Trophoblast cell (in vitro differentiated cells and primary cell): ENCODE measurements at regions not wholly inside any gene's neighbourhood (a gene's known extent, or its start where the extent isn't known, plus 50 kb on each side); places are given as distances from the start of the nearest gene placed in this dataset.

Source experiments
- DNase-seq, 2 donors: peaks; one replicate each; pipeline ENCODE4 v3.0.0-alpha.2; 2016
- H2AFZ ChIP-seq: 2 replicates; pipeline ENCODE4 v1.6.1; 2013; ENCODE audit warnings: low read length, moderate library complexity, mild to moderate bottlenecking; ENCODE audit not compliant: insufficient read depth, poor library complexity
- H2AK5ac ChIP-seq: 2 replicates; pipeline ENCODE4 v1.6.1; 2013; ENCODE audit warnings: mild to moderate bottlenecking, low read length
- H2BK120ac ChIP-seq: 2 replicates; pipeline ENCODE4 v1.6.1; 2013; ENCODE audit warnings: low read length, mild to moderate bottlenecking, moderate library complexity; ENCODE audit not compliant: insufficient read depth, poor library complexity
- H2BK12ac ChIP-seq: 2 replicates; pipeline ENCODE4 v1.6.1; 2013; ENCODE audit warnings: mild to moderate bottlenecking, low read length, moderate library complexity
- H2BK5ac ChIP-seq: 2 replicates; pipeline ENCODE4 v1.6.1; 2013; ENCODE audit warnings: low read length, low read depth, moderate library complexity, mild to moderate bottlenecking; ENCODE audit not compliant: poor library complexity
- H3K14ac ChIP-seq: 2 replicates; pipeline ENCODE4 v1.6.1; 2013; ENCODE audit warnings: mild to moderate bottlenecking, low read length
- H3K18ac ChIP-seq: 2 replicates; pipeline ENCODE4 v1.6.1; 2013; ENCODE audit warnings: mild to moderate bottlenecking, low read length
- H3K23ac ChIP-seq: 2 replicates; pipeline ENCODE4 v1.6.1; 2013; ENCODE audit warnings: low read length
- H3K27ac ChIP-seq: 2 replicates; pipeline ENCODE4 v1.5.1; 2013; ENCODE audit warnings: low read depth, mild to moderate bottlenecking, inconsistent platforms, low read length, moderate library complexity
- H3K27me3 ChIP-seq: 2 replicates; pipeline ENCODE4 v1.6.1; 2013; ENCODE audit warnings: inconsistent platforms, mild to moderate bottlenecking, low read length, moderate library complexity; ENCODE audit not compliant: insufficient read depth
- H3K36me3 ChIP-seq, 2 experiments: 1 replicate in 1 of 2; 2 replicates in 1 of 2; pipeline ENCODE4 v1.6.1; 2013; ENCODE audit warnings: low read length in 2 of 2, mild to moderate bottlenecking in 2 of 2, moderate library complexity in 1 of 2; ENCODE audit not compliant: insufficient read depth in 2 of 2, control insufficient read depth in 1 of 2
- H3K4ac ChIP-seq: 2 replicates; pipeline ENCODE4 v1.6.1; 2013; ENCODE audit warnings: low read depth, mild to moderate bottlenecking, low read length, moderate library complexity
- H3K4me1 ChIP-seq, 2 experiments: 1 replicate in 1 of 2; 2 replicates in 1 of 2; pipeline ENCODE4 v1.6.1; 2013; ENCODE audit warnings: low read length in 2 of 2, mild to moderate bottlenecking in 2 of 2, moderate library complexity in 1 of 2; ENCODE audit not compliant: insufficient read depth in 2 of 2, control insufficient read depth in 1 of 2
- H3K4me2 ChIP-seq: 2 replicates; pipeline ENCODE4 v1.6.1; 2013; ENCODE audit warnings: inconsistent platforms, mild to moderate bottlenecking, low read length, moderate library complexity
- H3K4me3 ChIP-seq: 2 replicates; pipeline ENCODE4 v1.5.1; 2013; ENCODE audit warnings: mild to moderate bottlenecking, low read depth, low read length, inconsistent platforms
- H3K79me1 ChIP-seq: one replicate; pipeline ENCODE4 v1.6.1; 2013; ENCODE audit warnings: low read length
- H3K79me2 ChIP-seq: 2 replicates; pipeline ENCODE4 v1.6.1; 2013; ENCODE audit warnings: low read length, mild to moderate bottlenecking; ENCODE audit not compliant: control insufficient read depth, insufficient read depth, poor library complexity
- H3K9ac ChIP-seq: 2 replicates; pipeline ENCODE4 v1.6.1; 2013; ENCODE audit warnings: mild to moderate bottlenecking, low read length
- H3K9me3 ChIP-seq: 2 replicates; pipeline ENCODE4 v1.6.1; 2013; ENCODE audit warnings: low read depth, mild to moderate bottlenecking, control low read depth, inconsistent platforms, low read length; ENCODE audit not compliant: insufficient read depth
- H4K12ac ChIP-seq: 2 replicates; pipeline ENCODE4 v1.6.1; 2013; ENCODE audit warnings: low read depth, mild to moderate bottlenecking, low read length, moderate library complexity
- H4K8ac ChIP-seq: 2 replicates; pipeline ENCODE4 v1.6.1; 2013; ENCODE audit warnings: low read depth, mild to moderate bottlenecking, low read length, moderate library complexity
- H4K91ac ChIP-seq: one replicate; pipeline ENCODE4 v1.6.1; 2013; ENCODE audit warnings: low read depth, mild to moderate bottlenecking, low read length, moderate library complexity
- WGBS: extraction: QIAGEN DNeasy Blood & Tissue Kit; methylation state at CpG from one replicate; pipeline ENCODE4 v1.1.7; 2013; ENCODE audit warnings: missing lambda C conversion rate; ENCODE audit not compliant: insufficient read length, insufficient coverage; ENCODE audit errors: extremely low coverage; 5-methylcytosine and 5-hydroxymethylcytosine counted together

DNA sequence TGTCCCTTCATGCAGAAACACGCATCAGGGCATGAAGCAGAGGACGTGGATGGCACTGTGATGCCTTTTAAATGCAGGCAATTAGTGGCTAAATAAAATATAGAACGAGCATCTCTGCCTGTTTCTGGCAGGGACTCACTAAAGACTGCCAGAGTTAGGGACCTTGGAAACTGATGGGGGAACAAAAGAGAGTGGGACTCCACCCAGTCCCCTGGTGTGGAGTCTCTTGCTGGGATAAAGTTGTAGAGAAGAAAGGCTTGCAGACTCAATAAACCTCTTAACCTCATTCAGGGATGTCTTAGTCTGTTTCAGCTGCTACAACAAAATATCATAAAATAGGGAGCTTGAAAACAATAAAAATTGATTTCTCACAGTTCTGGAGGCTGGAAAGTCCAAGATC is 87.6 kb upstream of the ARAP3 start:
- Histone ChIP-seq H4K12ac (no peak overlapping the region), H3K79me2 (no peaks in the 10 kb centered on the region), H3K18ac (no peak overlapping the region), H3K4me3 (no peak overlapping the region), H3K4me1 (no peaks in the 10 kb centered on the region), H3K4me2 (no peak overlapping the region), H3K9me3 (no peaks in the 10 kb centered on the region), H2AFZ (no peak overlapping the region), H2BK120ac (no peak overlapping the region), H3K79me1 (no peaks in the 10 kb centered on the region), H3K9ac (no peak overlapping the region), H3K27me3 (no peaks in the 10 kb centered on the region), H2BK5ac (no peak overlapping the region), H3K27ac (no peak overlapping the region), H2BK12ac (no peak overlapping the region), H3K23ac (no peak overlapping the region), H3K36me3 (no peaks in the 10 kb centered on the region), H2AK5ac (no peak overlapping the region), H3K14ac (no peak overlapping the region), H3K4ac (no peak overlapping the region), H4K8ac (no peak overlapping the region), H4K91ac (no peak overlapping the region)
- no peak for DNase-seq
- WGBS = no CpG with 5 or more reads among the region's 3 CpGs

DNA sequence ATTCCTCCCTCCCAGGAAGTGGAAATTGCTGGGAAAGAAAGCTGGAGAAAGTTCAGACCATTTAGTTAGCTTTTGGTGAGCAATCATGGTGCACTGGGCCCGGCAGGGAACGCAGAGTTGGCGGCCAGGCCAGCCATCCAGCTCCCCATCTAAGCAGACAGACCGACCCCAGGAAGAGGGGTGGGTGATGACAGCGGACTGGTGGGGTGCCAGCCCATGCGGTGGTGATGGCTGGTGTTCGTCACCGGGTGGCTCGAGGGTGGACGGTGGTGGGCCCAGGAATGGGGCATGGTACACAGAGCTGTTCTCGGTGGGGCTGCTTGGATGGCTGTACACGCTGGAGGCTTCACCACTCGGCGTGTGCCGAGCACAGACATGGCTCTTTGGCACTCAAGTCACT is 85.6 kb upstream of the ARAP3 start:
- Histone ChIP-seq H3K4ac (no peak overlapping the region), H3K14ac (no peak overlapping the region), H2BK12ac (no peak overlapping the region), H2AFZ (no peak overlapping the region), H3K36me3 (no peaks in the 10 kb centered on the region), H3K79me1 (no peaks in the 10 kb centered on the region), H3K9ac (no peak overlapping the region), H3K9me3 (no peaks in the 10 kb centered on the region), H3K4me2 (no peak overlapping the region), H2AK5ac (no peak overlapping the region), H4K8ac (no peak overlapping the region), H3K27ac (no peak overlapping the region), H3K79me2 (no peaks in the 10 kb centered on the region), H2BK120ac (no peak overlapping the region), H3K4me3 (no peak overlapping the region), H2BK5ac (no peak overlapping the region), H3K18ac (no peak overlapping the region), H3K27me3 (no peaks in the 10 kb centered on the region), H3K4me1 (no peaks in the 10 kb centered on the region), H4K12ac (no peak overlapping the region), H3K23ac (no peak overlapping the region), H4K91ac (no peak overlapping the region)
- DNase-seq = no peak
- no CpG with 5 or more reads among the region's 15 CpGs for WGBS

DNA sequence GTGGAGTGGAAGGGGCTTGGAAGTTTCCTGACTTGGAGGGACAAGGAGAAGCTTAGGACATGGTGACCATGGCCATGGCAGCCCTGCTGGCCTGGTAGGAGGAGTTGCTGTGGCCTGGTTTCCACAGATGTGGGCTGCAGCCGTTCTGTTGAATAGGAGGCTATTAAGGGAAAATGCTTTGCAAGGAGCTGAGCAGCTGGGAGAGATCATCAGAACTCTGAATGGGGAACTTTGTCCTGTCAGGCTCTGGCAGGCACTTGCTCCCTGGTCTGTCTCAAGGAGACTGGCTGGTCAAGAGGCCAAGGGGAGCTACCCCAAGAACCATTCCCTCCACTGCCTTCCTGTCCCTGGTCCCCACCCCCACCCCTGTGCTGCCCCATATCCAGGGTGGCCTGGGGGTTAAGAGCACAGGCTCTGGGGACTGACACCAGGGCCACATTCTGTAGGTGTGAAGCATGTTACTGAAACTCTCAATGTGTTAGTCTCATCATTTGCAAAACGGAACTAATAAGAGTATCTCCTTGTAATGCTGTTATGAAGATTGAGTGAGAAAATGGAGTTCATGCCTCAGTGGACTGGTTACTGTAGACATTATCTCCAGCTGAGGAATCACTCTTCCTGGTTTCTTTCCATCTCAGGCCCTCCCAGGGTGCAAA is 84.0 kb upstream of the ARAP3 start:
- Histone ChIP-seq H3K14ac (no peak overlapping the region), H3K27ac (no peak overlapping the region), H3K4me2 (no peak overlapping the region), H3K79me2 (no peaks in the 10 kb centered on the region), H2BK120ac (no peak overlapping the region), H2AFZ (no peak overlapping the region), H4K8ac (no peak overlapping the region), H3K36me3 (no peaks in the 10 kb centered on the region), H4K91ac (no peak overlapping the region), H3K79me1 (no peaks in the 10 kb centered on the region), H2AK5ac (no peak overlapping the region), H3K4me3 (no peak overlapping the region), H3K4me1 (no peaks in the 10 kb centered on the region), H3K4ac (no peak overlapping the region), H3K9ac (no peak overlapping the region), H3K27me3 (no peaks in the 10 kb centered on the region), H2BK5ac (no peak overlapping the region), H3K9me3 (no peaks in the 10 kb centered on the region), H3K23ac (no peak overlapping the region), H4K12ac (no peak overlapping the region), H3K18ac (no peak overlapping the region), H2BK12ac (no peak overlapping the region)
- WGBS = no CpG with 5 or more reads among the region's 2 CpGs
- no peak for DNase-seq

DNA sequence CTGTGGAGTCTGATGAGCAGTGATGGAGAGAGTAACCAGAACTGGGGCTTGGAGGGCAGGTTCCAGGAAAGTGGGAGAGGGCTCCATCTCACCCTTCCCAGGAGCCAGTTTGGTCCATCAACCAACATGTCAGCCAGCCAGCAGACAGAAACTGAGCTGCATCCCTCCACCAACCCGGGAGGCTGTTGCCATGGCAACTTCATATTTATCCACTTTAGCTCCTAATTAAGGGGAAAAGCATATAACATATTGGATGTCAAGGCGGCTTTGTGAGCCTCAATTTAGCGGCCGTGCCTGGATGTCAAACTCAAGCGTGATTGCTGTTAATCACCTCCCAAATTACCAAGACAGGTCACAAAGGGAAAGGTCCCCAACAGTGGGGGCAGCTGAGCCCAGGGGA is 81.5 kb upstream of the ARAP3 start:
- Histone ChIP-seq H3K9me3 (no peaks in the 10 kb centered on the region), H3K4ac (no peak overlapping the region), H3K14ac (no peak overlapping the region), H3K9ac (no peak overlapping the region), H2BK5ac (no peak overlapping the region), H4K12ac (no peak overlapping the region), H2BK120ac (no peak overlapping the region), H2AK5ac (no peak overlapping the region), H2BK12ac (no peak overlapping the region), H4K91ac (no peak overlapping the region), H3K4me2 (no peak overlapping the region), H3K27me3 (no peaks in the 10 kb centered on the region), H3K79me2 (no peaks in the 10 kb centered on the region), H3K36me3 (no peaks in the 10 kb centered on the region), H3K4me3 (no peak overlapping the region), H3K27ac (no peak overlapping the region), H3K79me1 (no peaks in the 10 kb centered on the region), H3K23ac (no peak overlapping the region), H2AFZ (no peak overlapping the region), H3K18ac (no peak overlapping the region), H4K8ac (no peak overlapping the region), H3K4me1 (peaks cover 0 to 1% of the 10 kb centered on the region in 2 experiments)
- DNase-seq = no peak
- WGBS = no CpG with 5 or more reads among the region's 5 CpGs
